Mesothelial cell of epicardium (in vitro differentiated cells): ENCODE measurements at regions not wholly inside any gene's neighbourhood (a gene's known extent, or its start where the extent isn't known, plus 50 kb on each side); places are given as distances from the start of the nearest gene placed in this dataset.

ENCODE experiments used
- DNase-seq, 2 experiments: peaks; one replicate each; pipeline ENCODE4 v3.0.0; 2021; ENCODE audit warnings: low spot score in 2 of 2; ENCODE audit not compliant: unreplicated experiment in 2 of 2
- H3K27ac Mint-ChIP-seq: 2 replicates; pipeline ENCODE4 v1.8.0; 2021; ENCODE audit warnings: mixed read lengths
- H3K27me3 Mint-ChIP-seq: 2 replicates; pipeline ENCODE4 v1.8.0; 2021; ENCODE audit warnings: low read depth, mixed read lengths
- H3K36me3 Mint-ChIP-seq: 2 replicates; pipeline ENCODE4 v1.8.0; 2021; ENCODE audit warnings: mixed read lengths
- H3K4me1 Mint-ChIP-seq: 2 replicates; pipeline ENCODE4 v1.8.0; 2021; ENCODE audit warnings: mixed read lengths
- H3K4me3 Mint-ChIP-seq: 2 replicates; pipeline ENCODE4 v1.8.0; 2021; ENCODE audit warnings: mild to moderate bottlenecking, moderate library complexity, mixed read lengths
- H3K9me3 Mint-ChIP-seq: 2 replicates; pipeline ENCODE4 v1.8.0; 2021; ENCODE audit warnings: mixed read lengths
- CTCF ChIP-seq: fragments of 200-600 bp; sonication (generic); IDR thresholded peaks from one replicate; pipeline ENCODE4 v1.5.0; 2021; ENCODE audit warnings: antibody characterized with exemption; ENCODE audit not compliant: unreplicated experiment

- Mint-ChIP-seq H3K4me3 (no peak overlapping the region), H3K4me1 (peaks cover 4% of the 10 kb centered on the region), H3K27me3 (peaks cover 22% of the 10 kb centered on the region), H3K27ac (peak overlapping the region; percentile 47), H3K36me3 (no peaks in the 10 kb centered on the region), H3K9me3 (no peaks in the 10 kb centered on the region)
- no peak for DNase-seq
- no peak for TF ChIP-seq CTCF
Observed at GRCh38 chr11:34564406-34564805, 50.8 kb upstream of the ELF5 start.

GRCh38 chr11:34564807-34565241 is 51.2 kb upstream of the ELF5 start:
- no peaks in the 10 kb centered on the region for H3K9me3 Mint-ChIP-seq
- H3K4me1 Mint-ChIP-seq, result peaks cover 4% of the 10 kb centered on the region
- TF ChIP-seq CTCF, result no peak
- DNase-seq, result no peak
- H3K27ac Mint-ChIP-seq, result no peak overlapping the region
- H3K4me3 Mint-ChIP-seq, result no peak overlapping the region
- peaks cover 21% of the 10 kb centered on the region for H3K27me3 Mint-ChIP-seq
- no peaks in the 10 kb centered on the region for H3K36me3 Mint-ChIP-seq

- no peak for DNase-seq
- H3K36me3 Mint-ChIP-seq, result no peaks in the 10 kb centered on the region
- no peak for TF ChIP-seq CTCF
- no peak overlapping the region for H3K27ac Mint-ChIP-seq
- H3K9me3 Mint-ChIP-seq, result no peaks in the 10 kb centered on the region
- peaks cover 4% of the 10 kb centered on the region for H3K4me1 Mint-ChIP-seq
- peaks cover 23% of the 10 kb centered on the region for H3K27me3 Mint-ChIP-seq
- no peak overlapping the region for H3K4me3 Mint-ChIP-seq
Observed at GRCh38 chr11:34565417-34566207, 52.0 kb upstream of the ELF5 start.

- Mint-ChIP-seq H3K4me1 (peaks cover 4% of the 10 kb centered on the region), H3K4me3 (no peak overlapping the region), H3K9me3 (no peaks in the 10 kb centered on the region), H3K27ac (no peak overlapping the region), H3K27me3 (peaks cover 23% of the 10 kb centered on the region), H3K36me3 (no peaks in the 10 kb centered on the region)
- DNase-seq, result no peak
- no peak for TF ChIP-seq CTCF
Observed at GRCh38 chr11:34566208-34566551, 52.6 kb upstream of the ELF5 start.

GRCh38 chr11:34566736-34567135 is 53.1 kb upstream of the ELF5 start:
- Mint-ChIP-seq H3K9me3 (no peaks in the 10 kb centered on the region), H3K36me3 (no peaks in the 10 kb centered on the region), H3K27me3 (peaks cover 23% of the 10 kb centered on the region), H3K27ac (no peak overlapping the region), H3K4me1 (peaks cover 4% of the 10 kb centered on the region), H3K4me3 (no peak overlapping the region)
- no peak for TF ChIP-seq CTCF
- no peak for DNase-seq
